ENCODE measurements at regions not wholly inside any gene's neighbourhood (a gene's known extent, or its start where the extent isn't known, plus 50 kb on each side); places are given as distances from the start of the nearest gene placed in this dataset.

- TF ChIP-seq, protein P1, sequence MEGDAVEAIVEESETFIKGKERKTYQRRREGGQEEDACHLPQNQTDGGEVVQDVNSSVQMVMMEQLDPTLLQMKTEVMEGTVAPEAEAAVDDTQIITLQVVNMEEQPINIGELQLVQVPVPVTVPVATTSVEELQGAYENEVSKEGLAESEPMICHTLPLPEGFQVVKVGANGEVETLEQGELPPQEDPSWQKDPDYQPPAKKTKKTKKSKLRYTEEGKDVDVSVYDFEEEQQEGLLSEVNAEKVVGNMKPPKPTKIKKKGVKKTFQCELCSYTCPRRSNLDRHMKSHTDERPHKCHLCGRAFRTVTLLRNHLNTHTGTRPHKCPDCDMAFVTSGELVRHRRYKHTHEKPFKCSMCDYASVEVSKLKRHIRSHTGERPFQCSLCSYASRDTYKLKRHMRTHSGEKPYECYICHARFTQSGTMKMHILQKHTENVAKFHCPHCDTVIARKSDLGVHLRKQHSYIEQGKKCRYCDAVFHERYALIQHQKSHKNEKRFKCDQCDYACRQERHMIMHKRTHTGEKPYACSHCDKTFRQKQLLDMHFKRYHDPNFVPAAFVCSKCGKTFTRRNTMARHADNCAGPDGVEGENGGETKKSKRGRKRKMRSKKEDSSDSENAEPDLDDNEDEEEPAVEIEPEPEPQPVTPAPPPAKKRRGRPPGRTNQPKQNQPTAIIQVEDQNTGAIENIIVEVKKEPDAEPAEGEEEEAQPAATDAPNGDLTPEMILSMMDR (conservative IDR thresholded peaks at IDR 0.05; ENCODE audit: low read depth in 2 of 2) = no peak
- TF ChIP-seq POLR2AphosphoS5 (IDR thresholded peaks at IDR 0.05; ENCODE audit: low read depth) (no peak), EZH2 (IDR thresholded peaks at IDR 0.05; ENCODE audit: low read depth, unreplicated experiment) (no peak), JUNB (IDR thresholded peaks at IDR 0.05; ENCODE audit: unreplicated experiment) (no peak), CREB1 (CRISPR knock-in tag; IDR thresholded peaks at IDR 0.05; ENCODE audit: low read depth) (no peak), ZNF331 (CRISPR knock-in tag; IDR thresholded peaks at IDR 0.05; ENCODE audit: low read depth) (no peak), EZH2phosphoT487 (IDR thresholded peaks at IDR 0.05; ENCODE audit: unreplicated experiment) (no peak), STAT1 (IDR thresholded peaks at IDR 0.05; ENCODE audit: unreplicated experiment) (no peak), NANOG (IDR thresholded peaks at IDR 0.05; ENCODE audit: borderline replicate concordance) (no peak)
- TF ChIP-seq, protein P2, sequence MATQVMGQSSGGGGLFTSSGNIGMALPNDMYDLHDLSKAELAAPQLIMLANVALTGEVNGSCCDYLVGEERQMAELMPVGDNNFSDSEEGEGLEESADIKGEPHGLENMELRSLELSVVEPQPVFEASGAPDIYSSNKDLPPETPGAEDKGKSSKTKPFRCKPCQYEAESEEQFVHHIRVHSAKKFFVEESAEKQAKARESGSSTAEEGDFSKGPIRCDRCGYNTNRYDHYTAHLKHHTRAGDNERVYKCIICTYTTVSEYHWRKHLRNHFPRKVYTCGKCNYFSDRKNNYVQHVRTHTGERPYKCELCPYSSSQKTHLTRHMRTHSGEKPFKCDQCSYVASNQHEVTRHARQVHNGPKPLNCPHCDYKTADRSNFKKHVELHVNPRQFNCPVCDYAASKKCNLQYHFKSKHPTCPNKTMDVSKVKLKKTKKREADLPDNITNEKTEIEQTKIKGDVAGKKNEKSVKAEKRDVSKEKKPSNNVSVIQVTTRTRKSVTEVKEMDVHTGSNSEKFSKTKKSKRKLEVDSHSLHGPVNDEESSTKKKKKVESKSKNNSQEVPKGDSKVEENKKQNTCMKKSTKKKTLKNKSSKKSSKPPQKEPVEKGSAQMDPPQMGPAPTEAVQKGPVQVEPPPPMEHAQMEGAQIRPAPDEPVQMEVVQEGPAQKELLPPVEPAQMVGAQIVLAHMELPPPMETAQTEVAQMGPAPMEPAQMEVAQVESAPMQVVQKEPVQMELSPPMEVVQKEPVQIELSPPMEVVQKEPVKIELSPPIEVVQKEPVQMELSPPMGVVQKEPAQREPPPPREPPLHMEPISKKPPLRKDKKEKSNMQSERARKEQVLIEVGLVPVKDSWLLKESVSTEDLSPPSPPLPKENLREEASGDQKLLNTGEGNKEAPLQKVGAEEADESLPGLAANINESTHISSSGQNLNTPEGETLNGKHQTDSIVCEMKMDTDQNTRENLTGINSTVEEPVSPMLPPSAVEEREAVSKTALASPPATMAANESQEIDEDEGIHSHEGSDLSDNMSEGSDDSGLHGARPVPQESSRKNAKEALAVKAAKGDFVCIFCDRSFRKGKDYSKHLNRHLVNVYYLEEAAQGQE (IDR thresholded peaks at IDR 0.05; ENCODE audit: unreplicated experiment) = no peak
- TF ChIP-seq, protein P3, sequence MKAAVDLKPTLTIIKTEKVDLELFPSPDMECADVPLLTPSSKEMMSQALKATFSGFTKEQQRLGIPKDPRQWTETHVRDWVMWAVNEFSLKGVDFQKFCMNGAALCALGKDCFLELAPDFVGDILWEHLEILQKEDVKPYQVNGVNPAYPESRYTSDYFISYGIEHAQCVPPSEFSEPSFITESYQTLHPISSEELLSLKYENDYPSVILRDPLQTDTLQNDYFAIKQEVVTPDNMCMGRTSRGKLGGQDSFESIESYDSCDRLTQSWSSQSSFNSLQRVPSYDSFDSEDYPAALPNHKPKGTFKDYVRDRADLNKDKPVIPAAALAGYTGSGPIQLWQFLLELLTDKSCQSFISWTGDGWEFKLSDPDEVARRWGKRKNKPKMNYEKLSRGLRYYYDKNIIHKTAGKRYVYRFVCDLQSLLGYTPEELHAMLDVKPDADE (IDR thresholded peaks at IDR 0.05) = no peak
Observed at GRCh38 chr6:90450268-90450953, 136.5 kb downstream of the MAP3K7 start.
